A549 (cell line): ENCODE measurements at regions not wholly inside any gene's neighbourhood (a gene's known extent, or its start where the extent isn't known, plus 50 kb on each side); places are given as distances from the start of the nearest gene placed in this dataset.

Experiments used
- HOXB13 ChIP-seq: fragments of 250-450 bp; sonication (Bioruptor Pico); IDR thresholded peaks from 2 replicates; pipeline ENCODE4 v1.5.0; 2020; ENCODE audit warnings: low read depth, mild to moderate bottlenecking, moderate library complexity
- JUNB ChIP-seq: fragments of >200 bp; sonication (Bioruptor Twin); formaldehyde crosslinking; IDR thresholded peaks from 2 replicates; pipeline ENCODE4 v1.6.1; 2016

DNA sequence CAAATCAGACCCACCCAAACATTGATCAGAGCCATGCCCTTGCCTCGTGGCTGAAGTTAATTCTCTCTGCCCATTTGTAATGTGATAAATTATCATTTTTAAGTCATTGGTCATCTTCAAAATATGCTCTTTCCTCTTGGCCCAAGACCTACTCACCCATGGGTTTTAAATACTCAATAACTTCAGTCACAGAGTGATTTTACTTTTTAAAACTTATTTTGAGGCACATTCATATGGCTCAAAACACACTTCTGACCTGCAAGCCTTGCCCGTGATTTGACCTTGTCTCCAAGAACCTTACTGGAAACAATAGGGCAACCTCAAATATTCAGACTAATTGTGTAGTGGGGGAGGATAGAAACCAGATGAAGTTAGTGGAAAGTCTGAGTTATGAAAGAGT, 176.2 kb upstream of the LNX1 start:
- no peak for TF ChIP-seq JUNB
- no peak for TF ChIP-seq HOXB13 (CRISPR knock-in tag)
